Adipose tissue (tissue), 3 donors: ENCODE measurements at regions not wholly inside any gene's neighbourhood (a gene's known extent, or its start where the extent isn't known, plus 50 kb on each side); places are given as distances from the start of the nearest gene placed in this dataset.
"Not testable (repeated sequence)": the region's sequence is repeated elsewhere in the genome, so short reads cannot be mapped to it uniquely, and the experiment has no call there.

Experiments used
- H3K27ac ChIP-seq: one replicate; pipeline ENCODE4 v1.5.1; 2013; ENCODE audit warnings: low read depth, low read length
- WGBS, 3 donors: extraction: QIAGEN DNeasy Blood & Tissue Kit; methylation state at CpG; one replicate each; pipeline ENCODE4 v1.1.7; 2013; 5-methylcytosine and 5-hydroxymethylcytosine counted together
- donor health status: healthy with polysubstance abuse.
- donor health status: Bipolar disorder and iron deficiency.
- donor health status: healthy.

DNA sequence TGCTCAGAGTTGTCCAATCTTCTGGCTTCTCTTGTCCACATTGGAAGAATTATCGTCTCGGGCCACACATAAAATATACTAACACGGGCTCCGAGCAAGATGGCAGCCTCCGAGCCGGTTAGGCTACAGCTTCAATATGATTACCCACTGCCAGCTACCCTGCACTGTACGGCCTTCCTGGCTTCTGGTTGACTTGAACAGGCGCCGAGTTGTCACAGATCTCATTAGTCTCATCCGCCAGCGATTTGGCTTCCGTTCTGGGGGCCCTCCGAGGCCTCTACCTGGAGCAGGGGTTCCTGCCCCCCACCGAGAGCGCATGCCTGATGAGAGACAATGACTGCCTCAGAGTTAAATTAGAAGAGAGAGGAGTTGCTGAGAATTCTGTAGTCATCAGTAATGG, 101.2 kb upstream of the NUDT6 start:
- 97 to 99% (median 98%) methylated on average over 15 of the region's 15 CpGs for WGBS, 3 donors
- no peak overlapping the region for H3K27ac ChIP-seq

DNA sequence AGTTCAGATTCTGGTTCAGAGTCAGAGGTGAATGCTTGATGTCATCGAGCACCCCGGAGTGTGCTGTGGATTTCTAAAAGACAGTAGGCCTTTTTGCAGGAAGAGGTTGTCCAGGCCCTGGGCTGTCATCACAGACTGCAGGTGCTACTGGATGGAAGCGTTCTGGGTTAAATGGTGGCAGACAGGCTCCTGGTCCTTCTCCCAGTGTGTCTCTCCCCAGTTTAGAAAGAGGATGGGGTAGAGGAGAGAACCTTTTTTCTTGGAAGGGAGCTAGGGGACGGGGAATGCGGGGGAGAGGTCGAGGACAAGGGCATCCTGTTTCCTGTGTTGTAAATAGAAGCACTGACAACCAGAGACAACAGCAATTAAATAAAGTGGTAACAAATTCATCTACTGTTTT, 102.3 kb upstream of the NUDT6 start:
- H3K27ac ChIP-seq = no peak overlapping the region
- WGBS, 3 donors = 52 to 78% (median 57%) methylated on average over 6 of the region's 6 CpGs

DNA sequence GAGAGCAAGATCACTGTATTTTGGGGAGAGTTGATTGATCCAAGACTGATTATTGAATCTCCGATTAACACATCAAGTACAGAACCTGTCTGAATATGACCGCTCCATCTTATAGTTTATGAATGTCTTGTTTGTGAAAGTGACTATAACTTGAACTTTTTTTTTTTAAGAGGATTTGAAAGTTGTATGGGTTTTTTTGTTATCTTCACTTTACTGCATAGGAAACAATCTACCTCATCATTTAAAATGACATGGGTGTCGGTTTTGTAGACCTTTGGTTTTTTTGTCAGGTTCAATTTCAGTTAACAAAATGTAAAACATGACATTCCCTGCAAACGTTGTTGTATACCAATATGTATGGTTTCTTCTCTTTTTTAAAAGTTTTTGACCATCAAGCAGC, 103.0 kb upstream of the NUDT6 start:
- WGBS, 3 donors = 88 to 90% (median 88%) methylated on average over 4 of the region's 4 CpGs
- H3K27ac ChIP-seq = no peak overlapping the region

DNA sequence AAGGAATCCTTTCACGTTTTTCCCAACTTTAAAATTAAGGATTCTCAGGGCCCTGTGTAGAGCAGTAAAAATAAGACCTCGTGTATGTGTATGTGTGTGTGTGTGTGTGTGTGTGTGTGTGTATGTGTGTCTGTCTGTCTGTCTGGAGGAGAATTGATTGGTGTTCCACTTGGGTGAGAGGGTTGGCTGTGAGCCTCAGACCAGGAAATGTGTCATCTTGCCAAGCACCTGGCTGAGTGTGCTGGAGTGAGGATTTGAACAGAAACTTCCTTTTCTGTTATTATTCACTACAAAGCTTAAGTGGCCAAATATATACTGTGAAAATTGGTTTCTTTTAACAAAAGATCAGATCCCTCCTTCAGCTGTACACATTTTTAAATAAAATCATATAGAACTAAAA, 103.6 kb upstream of the NUDT6 start:
- 39 to 51% (median 51%) methylated on average over 2 of the region's 2 CpGs for WGBS, 3 donors
- not testable (repeated sequence) for H3K27ac ChIP-seq

DNA sequence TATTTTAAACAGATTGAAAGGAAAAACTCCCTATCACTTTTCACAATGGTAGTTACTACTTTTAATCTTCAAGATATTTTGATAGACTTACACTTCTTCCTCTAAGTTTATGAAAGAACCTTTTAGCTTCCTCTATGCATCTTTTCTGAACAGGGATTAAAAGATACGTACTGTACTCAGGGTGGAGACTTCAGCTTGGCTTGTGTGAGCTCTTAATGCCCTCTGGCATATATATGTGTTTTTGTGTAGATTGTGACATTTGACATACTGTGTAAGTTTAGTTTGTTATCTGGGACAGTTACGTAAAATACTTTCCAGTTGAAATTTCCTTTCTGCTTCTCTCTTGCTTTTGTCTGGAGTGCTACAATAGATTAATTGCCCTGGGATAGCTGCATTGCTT, 109.3 kb upstream of the NUDT6 start:
- H3K27ac ChIP-seq = no peak overlapping the region
- WGBS, 3 donors = 65 to 86% (median 84%) methylated on average over 2 of the region's 2 CpGs

DNA sequence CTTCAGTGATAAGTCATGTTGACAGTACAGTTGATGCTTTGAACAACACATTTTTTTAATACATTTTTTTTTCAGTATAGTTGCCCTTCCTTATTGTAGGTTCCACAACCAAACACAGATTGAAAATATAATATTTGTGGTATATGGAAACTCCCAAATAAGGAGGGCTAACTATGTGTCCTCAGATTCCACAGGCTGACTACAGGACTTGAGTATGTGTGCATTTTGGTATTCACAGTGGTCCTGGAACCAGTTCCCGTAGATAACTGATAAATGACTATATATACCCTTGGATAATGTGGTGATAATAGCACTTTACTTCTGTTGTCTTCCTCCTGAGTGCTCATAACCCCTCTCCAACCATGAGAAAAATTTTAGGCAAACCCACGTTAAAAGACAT, 111.6 kb upstream of the NUDT6 start:
- H3K27ac ChIP-seq = no peak overlapping the region
- 88 to 94% (median 94%) methylated on average over 2 of the region's 2 CpGs for WGBS, 3 donors

DNA sequence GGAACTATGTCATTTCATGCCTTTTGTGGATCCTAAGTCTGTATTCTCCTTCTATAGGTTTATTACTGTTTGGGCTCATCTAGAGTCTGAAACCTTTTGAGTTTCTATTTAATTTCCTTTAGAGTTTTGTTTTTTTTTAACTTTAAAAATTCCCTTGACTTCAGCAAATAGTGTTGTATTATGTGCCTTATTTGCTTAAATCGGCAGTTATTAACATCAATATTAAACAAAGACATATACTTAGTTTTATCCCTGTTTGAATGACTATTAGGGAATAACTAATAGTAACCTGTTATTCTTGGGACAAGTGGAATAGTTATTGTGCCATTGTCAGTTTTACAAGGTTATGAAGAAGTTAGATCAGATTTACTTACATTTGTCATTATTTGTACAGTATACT, 112.8 kb upstream of the NUDT6 start:
- WGBS, 3 donors = 89 to 96% (median 92%) methylated on average over 1 of the region's 1 CpG
- H3K27ac ChIP-seq = no peak overlapping the region

DNA sequence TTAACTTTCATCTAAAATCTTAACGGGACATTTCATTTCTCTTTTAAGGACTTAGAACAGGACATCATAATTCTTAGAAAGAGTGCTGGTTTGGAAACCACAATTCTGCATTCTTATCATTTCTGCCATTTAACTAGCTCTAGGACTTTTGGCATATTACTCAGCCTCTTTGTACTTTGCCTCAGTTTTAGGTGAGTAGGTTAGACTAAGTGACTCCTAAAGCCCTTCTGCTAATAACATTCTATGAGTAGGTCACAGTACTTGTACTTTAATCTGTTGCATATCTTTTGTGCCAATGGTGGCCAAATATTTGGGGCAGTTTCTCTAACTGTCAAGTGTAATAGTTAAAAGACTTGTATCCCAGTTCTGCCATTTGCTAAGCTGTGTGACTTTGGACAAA, 115.4 kb upstream of the NUDT6 start:
- WGBS, 3 donors = 44 to 87% (median 65%) methylated on average over 1 of the region's 1 CpG
- no peak overlapping the region for H3K27ac ChIP-seq

DNA sequence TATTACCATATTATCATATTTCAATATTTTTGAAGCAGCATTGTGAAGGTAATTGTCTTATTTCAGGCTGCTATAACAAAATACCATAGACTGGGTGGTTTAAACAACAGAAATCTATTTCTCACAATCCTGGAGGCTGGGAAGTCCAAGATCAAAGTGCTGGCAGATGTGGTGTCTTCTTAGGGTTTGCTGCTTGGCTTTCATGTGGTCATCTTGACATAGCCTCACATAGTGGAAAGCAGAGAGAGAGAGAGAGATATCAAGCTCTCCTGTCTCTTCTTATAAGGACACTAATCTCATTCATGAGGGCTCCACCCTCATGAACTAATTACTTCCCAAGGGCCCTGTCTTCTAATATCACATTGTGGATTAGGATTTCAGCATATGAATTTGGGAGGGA, 119.7 kb upstream of the NUDT6 start:
- H3K27ac ChIP-seq = no peak overlapping the region

DNA sequence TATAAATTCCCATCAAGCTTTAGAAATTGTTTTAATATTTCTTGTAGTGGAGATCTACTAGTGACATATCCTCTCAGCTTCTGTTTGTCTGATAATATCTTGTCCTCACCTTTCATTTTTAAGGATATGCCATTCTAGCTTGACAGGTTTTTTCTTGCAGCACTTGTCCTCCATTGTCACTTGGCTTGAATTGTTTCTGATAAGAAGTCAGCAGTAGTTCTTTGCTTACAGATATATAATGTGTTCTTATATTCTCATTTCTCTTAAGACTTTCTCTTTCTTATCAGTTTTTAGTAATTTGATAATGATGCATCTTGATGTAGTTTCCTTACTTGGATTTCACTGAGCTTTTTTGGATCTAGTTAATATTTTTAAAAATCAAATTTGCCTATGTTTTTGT, 120.6 kb upstream of the NUDT6 start:
- H3K27ac ChIP-seq = no peak overlapping the region

DNA sequence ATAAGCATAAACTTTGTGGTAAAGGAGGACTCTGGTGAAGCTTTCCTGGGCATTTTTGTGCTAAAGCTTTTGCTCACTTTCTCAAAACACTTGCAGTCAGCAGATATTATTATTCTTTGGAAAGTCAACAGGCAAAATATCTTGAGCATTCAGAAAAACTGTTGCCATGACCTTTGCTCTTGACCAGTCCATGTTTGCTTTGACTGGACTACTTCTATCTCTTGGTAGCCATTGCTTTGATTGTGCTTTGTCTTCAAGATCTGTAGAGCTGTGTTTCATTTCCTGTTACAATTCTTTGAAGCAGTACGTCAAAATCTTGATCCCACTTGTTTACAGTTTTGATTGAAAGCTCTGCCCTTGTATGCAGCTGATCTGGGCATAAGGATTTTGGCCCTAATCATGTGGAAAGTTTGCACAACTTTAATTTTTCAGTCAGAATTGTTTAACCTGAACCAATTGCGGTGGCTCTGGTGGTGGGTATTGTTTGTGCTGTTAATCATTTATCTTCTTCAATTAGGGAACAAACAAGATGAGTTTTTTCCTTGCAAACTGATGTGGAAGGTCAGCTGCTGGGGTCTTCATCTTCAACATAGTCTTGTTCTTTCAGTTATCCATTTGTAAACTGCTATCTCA, 121.5 kb upstream of the NUDT6 start:
- no peak overlapping the region for H3K27ac ChIP-seq
- 30 to 44% (median 43%) methylated on average over 2 of the region's 2 CpGs for WGBS, 3 donors

DNA sequence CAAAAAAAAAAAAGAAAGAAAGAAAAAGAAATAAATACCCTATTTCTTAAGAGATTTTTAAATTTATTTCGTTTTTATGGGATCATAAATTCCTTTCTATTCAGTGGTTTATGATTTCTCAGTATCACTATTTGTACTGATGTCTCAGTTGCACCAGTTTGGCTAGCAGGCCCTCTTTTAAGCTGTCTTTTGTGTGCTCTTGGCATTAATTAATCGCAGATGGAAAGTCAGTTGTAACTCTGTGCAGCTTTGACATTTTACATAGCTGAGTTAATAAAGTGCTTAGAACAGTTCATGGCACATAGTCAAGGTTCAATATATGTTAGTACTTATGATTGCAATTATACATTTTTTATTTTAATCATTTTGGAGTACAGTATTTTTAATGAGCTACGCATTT, 123.7 kb upstream of the NUDT6 start:
- H3K27ac ChIP-seq = no peak overlapping the region
- WGBS, 3 donors = 94% methylated on average over 3 of the region's 3 CpGs

DNA sequence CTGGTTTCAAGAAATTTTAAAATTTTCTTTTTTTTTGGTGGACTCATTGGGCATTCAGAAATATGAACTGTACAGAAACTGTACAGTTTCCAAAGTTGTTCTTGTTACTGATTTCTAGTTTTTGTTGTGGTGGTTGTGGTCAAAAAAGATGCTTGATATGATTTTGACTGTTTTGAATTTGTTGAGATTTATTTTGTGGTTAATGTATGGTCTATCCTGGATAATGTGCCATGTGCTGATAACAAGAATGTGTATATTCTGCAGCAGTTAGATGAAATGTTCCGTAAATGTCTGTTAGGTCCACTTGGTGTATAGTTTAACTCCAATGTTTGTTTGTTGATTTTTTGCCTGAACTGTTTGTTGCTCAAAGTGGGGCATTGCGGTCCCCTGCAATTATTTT, 127.6 kb upstream of the NUDT6 start:
- WGBS, 3 donors = 95 to 99% (median 96%) methylated on average over 2 of the region's 2 CpGs
- H3K27ac ChIP-seq = no peak overlapping the region

DNA sequence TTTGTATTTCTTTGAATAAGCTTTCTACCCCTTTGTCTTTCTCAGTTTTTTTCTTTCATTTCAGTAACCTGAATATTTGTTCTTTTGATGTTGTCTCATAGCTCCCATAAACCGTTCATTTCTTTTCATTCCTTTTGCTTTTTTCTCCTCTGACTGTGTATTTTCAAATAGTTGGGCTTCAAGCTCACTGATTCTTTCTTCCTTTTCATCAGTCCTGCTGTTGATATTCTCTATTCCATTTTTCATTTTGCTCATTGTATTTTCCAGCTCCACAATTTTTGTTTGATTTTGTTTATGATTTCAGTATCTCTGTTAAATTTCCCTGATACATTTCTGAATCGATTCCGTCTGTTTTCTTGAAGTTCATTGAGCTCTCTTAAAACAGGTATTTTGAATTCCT, 129.6 kb upstream of the NUDT6 start:
- 79 to 99% (median 98%) methylated on average over 3 of the region's 3 CpGs for WGBS, 3 donors
- no peak overlapping the region for H3K27ac ChIP-seq

DNA sequence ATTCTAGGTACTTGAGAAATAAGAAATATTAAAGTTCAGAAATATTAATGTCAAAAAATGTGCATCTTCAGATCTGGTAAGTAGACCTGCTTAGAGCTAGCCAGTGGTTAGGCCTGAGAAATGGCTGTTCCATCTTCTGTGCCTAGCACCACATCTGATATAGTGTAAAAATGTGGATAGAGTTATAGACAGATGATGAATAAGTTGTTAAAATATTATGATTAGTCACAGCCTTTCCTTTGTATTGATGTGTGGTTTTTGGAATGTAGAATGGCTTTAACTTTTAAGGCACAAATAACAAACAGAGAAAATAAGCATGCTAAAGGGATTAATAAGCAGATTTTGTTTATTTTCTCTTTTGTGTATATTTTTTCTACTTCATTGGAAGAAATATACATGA, 133.5 kb upstream of the NUDT6 start:
- H3K27ac ChIP-seq = no peak overlapping the region

DNA sequence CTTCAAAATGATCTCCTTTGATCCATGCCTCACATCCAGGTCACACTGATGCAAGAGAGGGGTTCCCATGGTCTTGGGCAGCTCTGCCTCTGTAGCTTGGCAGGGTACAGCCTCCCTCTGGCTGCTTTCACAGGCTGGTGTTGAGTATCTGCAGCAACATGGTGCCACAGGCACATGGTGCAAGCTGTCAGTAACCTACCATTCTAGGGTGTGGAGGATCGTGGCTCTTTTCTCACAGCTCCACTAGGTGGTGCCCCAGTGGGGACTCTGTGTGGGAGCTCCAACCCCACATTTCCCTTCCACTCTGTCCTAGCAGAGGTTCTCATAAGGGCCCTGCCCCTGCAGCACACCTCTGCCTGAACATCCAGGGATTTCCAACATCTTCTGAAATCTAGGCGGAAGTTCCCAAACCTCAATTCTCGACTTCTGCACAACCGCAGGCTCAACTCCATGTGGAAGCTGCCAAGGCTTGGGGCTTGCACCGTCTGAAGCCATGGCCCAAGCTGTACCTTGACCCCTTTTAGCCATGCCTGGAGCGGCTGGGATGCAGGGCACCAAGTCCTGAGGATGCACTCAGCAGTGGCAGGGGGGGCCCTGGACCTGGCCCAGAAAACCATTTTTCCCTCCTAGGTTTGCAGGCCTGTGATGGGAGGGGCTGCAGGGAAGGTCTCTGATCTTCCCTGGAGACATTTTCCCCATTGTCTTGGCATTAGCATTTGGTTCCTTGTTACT, 137.8 kb upstream of the NUDT6 start:
- 97 to 98% (median 98%) methylated on average over 6 of the region's 6 CpGs for WGBS, 3 donors
- H3K27ac ChIP-seq = no peak overlapping the region

DNA sequence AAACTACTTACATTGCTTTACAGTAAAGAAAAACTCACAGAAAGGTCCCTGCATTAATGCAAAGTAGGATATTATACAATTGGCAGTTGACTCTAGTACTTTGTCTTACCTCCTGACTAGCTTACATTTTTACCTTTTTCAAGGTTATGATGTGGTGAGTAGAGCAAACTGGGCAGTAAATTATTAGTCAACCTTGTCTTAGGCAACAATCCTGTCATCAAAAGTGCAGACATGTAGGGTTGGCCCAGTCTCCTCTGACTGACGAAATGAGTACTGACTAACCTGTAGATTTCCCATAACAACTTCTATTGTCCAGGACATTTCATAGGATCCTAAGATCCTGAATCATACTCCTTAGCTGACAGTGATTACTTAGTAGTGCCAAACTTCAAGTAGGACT, 142.0 kb upstream of the NUDT6 start:
- WGBS, 3 donors = 55 to 95% (median 82%) methylated on average over 1 of the region's 1 CpG
- no peak overlapping the region for H3K27ac ChIP-seq

DNA sequence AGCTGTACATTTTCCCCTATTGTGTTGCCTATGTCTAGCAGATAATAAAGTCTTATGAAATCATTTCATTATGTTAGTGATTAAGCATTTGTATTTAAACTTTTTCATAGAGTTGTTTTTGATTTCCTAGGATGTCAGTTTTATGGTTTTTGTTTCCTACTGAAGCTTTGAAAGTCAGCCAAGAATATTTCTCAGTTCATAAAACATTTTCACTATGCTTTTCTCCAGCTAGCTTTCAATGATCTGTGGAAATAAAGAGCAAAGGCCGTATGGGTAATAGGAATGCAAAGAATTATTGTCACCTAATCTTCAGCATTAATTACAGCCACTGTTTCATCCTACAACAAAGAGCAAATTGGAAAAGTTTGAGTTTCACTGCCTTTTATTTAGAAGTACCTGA, 145.7 kb upstream of the NUDT6 start:
- WGBS, 3 donors = 54 to 63% (median 55%) methylated on average over 1 of the region's 1 CpG

DNA sequence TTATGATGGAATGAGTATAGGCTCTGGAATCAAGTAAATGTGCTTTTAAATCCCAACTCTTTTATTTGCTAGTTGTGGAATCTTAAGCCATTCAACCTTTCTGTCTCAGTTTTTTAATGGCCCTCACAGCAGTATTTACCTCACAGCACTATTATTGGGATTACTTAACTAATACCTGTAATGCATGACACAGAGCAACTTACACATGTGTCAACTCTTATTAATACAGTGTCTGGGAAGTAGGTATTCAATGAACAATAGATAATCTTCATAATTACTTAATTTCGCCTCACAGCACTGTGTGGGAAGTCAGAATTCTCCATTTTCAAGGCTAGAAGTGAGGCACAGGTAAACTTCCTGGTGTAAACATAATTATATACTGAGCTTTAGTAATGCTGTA, 149.7 kb upstream of the NUDT6 start:
- WGBS, 3 donors = 91 to 98% (median 96%) methylated on average over 1 of the region's 1 CpG
- no peak overlapping the region for H3K27ac ChIP-seq

More for the DNA sequence above, 145.7 kb upstream of the NUDT6 start:
- no peak overlapping the region for H3K27ac ChIP-seq

DNA sequence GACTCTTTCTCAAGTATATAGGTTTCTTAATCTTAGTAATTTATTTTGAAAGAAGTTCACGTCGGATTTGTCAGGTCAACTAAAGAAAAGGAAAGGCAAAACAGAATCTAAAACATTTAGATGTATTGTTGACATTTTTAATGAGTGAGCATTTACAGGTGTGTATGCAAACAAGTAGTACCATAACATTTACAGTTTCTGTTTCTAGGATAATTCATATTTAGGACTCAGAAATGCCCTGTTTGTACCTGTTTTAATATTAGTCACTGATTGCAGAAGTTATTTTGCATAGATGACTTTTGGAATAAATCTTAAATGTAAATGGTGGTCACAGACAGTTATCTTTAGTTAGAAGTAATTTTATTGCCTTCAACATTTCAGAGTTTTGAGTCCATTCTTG, 151.3 kb upstream of the NUDT6 start:
- H3K27ac ChIP-seq = no peak overlapping the region
- WGBS, 3 donors = 69 to 91% (median 77%) methylated on average over 2 of the region's 2 CpGs

DNA sequence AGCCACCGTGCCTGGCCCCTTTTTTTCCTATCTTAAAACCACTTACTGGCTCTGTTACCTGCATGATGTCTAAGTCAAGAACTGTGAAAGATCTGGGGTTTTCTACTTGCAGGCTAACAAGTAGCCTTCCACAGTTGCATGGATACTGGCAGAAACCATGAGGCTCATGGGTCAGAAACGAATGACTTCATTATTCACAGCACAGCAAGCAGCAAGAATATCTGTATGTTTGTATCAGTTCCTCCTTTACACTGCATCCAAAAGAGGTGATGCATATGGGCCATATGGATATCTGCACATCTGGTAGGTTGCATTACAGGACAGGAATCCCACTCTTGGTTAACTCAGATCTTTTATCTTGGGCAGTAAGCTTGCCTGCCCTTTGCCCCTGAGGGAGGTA, 154.9 kb upstream of the NUDT6 start:
- no peak overlapping the region for H3K27ac ChIP-seq
- 90 to 95% (median 95%) methylated on average over 2 of the region's 2 CpGs for WGBS, 3 donors
